ENCODE measurements at regions not wholly inside any gene's neighbourhood (a gene's known extent, or its start where the extent isn't known, plus 50 kb on each side); places are given as distances from the start of the nearest gene placed in this dataset.
"Not testable (repeated sequence)": the region's sequence is repeated elsewhere in the genome, so short reads cannot be mapped to it uniquely, and the experiment has no call there.

DNA sequence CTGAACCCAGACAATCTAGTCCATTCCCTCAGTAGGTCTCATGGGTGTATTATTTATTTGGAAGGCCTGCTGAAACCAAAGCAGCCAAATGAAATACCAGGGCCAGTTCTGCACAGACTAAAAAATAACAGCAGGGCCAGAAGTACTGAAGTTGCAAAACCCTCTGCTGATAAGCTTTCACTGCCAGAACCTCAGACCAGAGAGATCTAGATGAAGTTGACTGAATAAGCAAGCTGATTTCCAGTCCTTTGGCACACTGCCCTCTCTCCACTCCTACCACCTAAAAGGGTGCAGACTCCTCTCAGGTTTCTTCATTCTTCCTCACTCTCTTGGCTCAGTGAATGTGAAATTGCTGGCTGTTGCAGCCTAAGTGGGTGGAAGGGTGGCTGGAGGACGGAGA lies 276.7 kb upstream of the KLF3 start:
- ATAC-seq (peak; percentile 87 to 90), DNase-seq (peak; percentile 80)
- intact Hi-C loops (cut with DNase I): no loop called here
- TF ChIP-seq, protein P1, sequence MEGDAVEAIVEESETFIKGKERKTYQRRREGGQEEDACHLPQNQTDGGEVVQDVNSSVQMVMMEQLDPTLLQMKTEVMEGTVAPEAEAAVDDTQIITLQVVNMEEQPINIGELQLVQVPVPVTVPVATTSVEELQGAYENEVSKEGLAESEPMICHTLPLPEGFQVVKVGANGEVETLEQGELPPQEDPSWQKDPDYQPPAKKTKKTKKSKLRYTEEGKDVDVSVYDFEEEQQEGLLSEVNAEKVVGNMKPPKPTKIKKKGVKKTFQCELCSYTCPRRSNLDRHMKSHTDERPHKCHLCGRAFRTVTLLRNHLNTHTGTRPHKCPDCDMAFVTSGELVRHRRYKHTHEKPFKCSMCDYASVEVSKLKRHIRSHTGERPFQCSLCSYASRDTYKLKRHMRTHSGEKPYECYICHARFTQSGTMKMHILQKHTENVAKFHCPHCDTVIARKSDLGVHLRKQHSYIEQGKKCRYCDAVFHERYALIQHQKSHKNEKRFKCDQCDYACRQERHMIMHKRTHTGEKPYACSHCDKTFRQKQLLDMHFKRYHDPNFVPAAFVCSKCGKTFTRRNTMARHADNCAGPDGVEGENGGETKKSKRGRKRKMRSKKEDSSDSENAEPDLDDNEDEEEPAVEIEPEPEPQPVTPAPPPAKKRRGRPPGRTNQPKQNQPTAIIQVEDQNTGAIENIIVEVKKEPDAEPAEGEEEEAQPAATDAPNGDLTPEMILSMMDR (IDR thresholded peaks at IDR 0.05): no peak
- Histone ChIP-seq H3K27ac (no peak overlapping the region), H3K4me3 (no peak overlapping the region), H3K4me1 (peaks cover 41% of the 10 kb centered on the region), H3K36me3 (no peaks in the 10 kb centered on the region), H3K9me3 (peaks cover 4% of the 10 kb centered on the region), H3K27me3 (ENCODE audit: low read depth) (no peaks in the 10 kb centered on the region)

DNA sequence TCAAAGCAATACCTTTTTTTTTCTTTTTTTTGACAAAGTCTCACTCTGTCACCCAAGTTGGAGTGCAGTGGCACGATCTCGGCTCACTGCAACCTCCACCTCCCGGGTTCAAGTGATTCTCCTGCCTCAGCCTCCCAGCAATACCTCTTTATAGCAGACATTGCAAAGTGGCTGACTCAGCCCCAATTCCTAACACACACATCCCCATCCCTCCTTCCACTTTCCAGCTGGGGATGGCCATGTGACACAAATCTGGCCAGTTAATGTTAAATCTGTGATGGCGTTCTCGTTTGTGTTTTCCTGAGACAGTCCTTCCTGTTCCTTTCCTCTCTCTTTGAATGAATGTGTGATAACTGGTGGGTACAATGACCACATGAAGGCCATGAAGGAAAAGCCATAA lies 276.2 kb upstream of the KLF3 start:
- Histone ChIP-seq H3K4me3 (no peak overlapping the region), H3K4me1 (peaks cover 41% of the 10 kb centered on the region), H3K27ac (no peak overlapping the region), H3K9me3 (peaks cover 9% of the 10 kb centered on the region), H3K27me3 (ENCODE audit: low read depth) (no peaks in the 10 kb centered on the region), H3K36me3 (no peaks in the 10 kb centered on the region)
- TF ChIP-seq, protein P1 (IDR thresholded peaks at IDR 0.05): no peak
- ATAC-seq (no peak), DNase-seq (no peak)
- intact Hi-C loops (cut with DNase I): no loop called here

DNA sequence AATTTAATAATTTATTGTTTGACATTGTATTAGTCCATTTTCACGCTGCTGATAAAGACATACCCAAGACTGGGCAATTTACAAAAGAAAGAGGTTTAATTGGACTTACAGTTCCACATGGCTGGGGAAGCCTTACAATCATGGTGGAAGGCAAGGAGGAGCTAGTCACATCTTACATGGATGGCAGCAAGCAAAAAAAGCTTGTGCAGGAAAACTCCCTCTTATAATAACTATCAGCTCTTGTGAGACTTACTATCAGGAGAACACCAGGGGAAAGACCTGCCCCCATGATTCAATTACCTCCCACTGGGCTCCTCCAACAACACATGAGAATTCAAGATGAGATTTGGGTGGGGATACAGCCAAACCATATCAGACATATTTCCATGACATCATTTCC lies 275.1 kb upstream of the KLF3 start:
- H3K36me3 ChIP-seq; H3K9me3 ChIP-seq; DNase-seq; H3K27me3 ChIP-seq (ENCODE audit: low read depth); H3K4me3 ChIP-seq; ATAC-seq; intact Hi-C loops (cut with DNase I); H3K27ac ChIP-seq: not testable (repeated sequence)
- H3K4me1 ChIP-seq: peaks cover 34% of the 10 kb centered on the region

DNA sequence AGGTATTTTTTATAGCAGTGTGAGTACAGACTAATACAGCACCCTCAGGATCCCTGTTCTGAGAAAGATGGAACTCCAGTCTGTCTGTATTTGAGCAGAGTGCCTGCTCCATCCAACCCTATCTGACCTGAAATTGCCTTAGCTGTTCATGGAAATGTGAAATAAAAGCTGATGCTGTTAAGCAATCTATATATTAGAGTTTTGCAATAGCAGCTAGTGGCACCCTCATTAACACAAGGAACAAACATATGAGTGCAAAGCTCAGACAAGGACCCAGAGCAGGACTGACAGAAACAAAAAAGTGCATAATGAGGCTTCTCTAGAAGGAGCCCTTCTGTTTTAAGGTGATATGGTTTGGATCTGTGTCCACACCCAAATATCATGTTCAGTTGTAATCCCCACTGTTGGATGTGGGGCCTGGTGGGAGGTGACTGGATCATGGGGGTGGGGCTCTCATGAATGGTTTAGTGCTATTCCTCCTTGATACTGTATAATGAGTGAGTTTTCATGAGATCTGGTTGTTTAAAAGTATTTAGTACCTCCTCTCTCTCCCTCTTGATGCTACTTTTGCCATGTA lies 272.9 kb upstream of the KLF3 start:
- TF ChIP-seq, protein P1 (IDR thresholded peaks at IDR 0.05): no peak
- H3K4me3 ChIP-seq: no peak overlapping the region
- H3K27me3 ChIP-seq (ENCODE audit: low read depth): no peaks in the 10 kb centered on the region
- H3K9me3 ChIP-seq: peaks cover 9% of the 10 kb centered on the region
- no peak for ATAC-seq
- no peaks in the 10 kb centered on the region for H3K36me3 ChIP-seq
- no peak overlapping the region for H3K27ac ChIP-seq
- intact Hi-C loops (cut with DNase I): no loop called here
- DNase-seq: no peak
- H3K4me1 ChIP-seq: peaks cover 24% of the 10 kb centered on the region

DNA sequence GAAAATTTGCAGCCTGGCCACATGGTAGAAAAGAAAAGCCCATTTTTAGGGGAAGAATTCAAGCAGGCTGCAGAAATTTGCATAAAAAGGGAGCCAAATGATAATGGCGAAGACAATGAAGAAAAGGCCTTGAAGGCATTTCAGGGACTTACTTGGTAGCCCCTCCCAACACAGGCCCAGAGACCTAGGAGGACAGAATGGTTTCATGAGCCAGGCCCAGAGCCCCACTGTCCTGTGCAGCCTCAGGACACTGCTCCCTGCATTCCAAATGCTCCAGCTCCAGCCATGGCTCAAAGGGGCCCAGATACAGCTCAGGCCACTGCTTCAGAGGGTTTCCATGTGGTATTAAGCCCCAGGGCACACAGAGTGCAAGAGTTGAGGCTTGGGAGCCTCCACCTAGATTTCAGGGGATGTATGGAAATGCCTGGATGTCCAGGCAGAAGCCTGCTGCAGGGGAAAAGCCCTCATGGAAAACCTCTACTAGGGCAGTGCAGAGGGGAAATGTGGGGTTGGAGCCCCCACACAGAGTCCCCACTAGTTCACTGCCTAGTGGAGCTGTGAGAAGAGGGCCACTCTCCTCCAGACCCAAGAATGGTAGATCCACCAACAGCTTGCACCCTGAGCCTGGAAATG lies 271.7 kb upstream of the KLF3 start:
- H3K27me3 ChIP-seq (ENCODE audit: low read depth): no peaks in the 10 kb centered on the region
- intact Hi-C loops (cut with DNase I): no loop called here

DNA sequence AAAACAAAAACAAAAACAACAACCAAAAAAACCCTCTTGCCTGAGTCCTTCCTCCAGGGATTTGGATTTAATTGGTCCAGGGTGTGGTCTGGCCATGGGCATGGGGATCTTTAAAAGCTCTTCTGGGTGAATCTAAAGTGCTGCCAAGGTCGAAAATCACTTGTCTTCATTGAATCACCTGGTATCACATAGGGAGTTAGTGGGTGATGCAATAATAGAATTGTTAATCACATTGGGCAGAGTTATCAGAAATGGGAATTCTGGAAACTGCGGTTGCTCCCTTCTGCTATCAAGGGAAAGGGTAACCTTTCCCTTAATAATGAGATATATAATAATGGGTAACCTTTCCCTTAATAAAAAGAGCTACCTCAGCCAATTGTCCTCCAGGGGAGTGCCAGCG lies 267.9 kb upstream of the KLF3 start:
- H3K36me3 ChIP-seq: no peaks in the 10 kb centered on the region
- DNase-seq: no peak
- no peak for ATAC-seq
- TF ChIP-seq, protein P1 (IDR thresholded peaks at IDR 0.05): no peak
- intact Hi-C loops (cut with DNase I): no loop called here
- no peak overlapping the region for H3K27ac ChIP-seq
- H3K9me3 ChIP-seq: peaks cover 9% of the 10 kb centered on the region
- no peak overlapping the region for H3K4me3 ChIP-seq
- H3K27me3 ChIP-seq (ENCODE audit: low read depth): no peaks in the 10 kb centered on the region
- no peaks in the 10 kb centered on the region for H3K4me1 ChIP-seq

More for the DNA sequence above, 271.7 kb upstream of the KLF3 start:
- H3K9me3 ChIP-seq: peaks cover 9% of the 10 kb centered on the region
- ATAC-seq: no peak
- H3K27ac ChIP-seq: no peak overlapping the region
- no peak overlapping the region for H3K4me3 ChIP-seq
- DNase-seq: no peak
- peaks cover 11% of the 10 kb centered on the region for H3K4me1 ChIP-seq
- TF ChIP-seq, protein P1 (IDR thresholded peaks at IDR 0.05): no peak
- H3K36me3 ChIP-seq: no peaks in the 10 kb centered on the region

Data from lower lobe of right lung (tissue), 2 donors.